ENCODE measurements at regions not wholly inside any gene's neighbourhood (a gene's known extent, or its start where the extent isn't known, plus 50 kb on each side); places are given as distances from the start of the nearest gene placed in this dataset.

DNA sequence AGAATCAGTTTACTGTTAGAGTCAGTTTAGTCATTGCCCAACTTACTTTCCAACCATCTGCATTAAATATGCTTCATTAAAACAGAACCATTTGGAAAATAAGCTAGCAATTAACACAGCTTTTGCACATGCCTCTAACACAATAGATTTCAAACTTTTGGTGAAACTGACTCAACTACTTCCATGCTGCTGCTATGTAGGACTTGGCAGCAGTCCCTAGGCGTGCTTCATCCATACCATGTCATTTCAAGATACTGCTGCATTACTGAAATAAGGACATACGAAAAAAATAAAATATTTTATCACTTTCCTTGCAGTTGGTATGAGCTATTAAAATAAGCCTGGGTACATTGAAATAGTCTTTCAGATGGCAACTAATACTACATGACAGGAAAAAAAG, 65.5 kb upstream of the SOX6 start:
- DNase-seq: no peak
- Histone ChIP-seq H3K4me3 (no peak overlapping the region), H3K36me3 (no peaks in the 10 kb centered on the region), H3K27me3 (replicated peaks in 1 of 7) (no peaks in the 10 kb centered on the region), H3K27ac (no peak overlapping the region), H3K9me3 (peaks cover 0 to 19% (median 10%) of the 10 kb centered on the region in 8 donors), H3K4me1 (no peaks in the 10 kb centered on the region)
- intact Hi-C loops (cut with DNase I; ENCODE audit: low total_unique reads): no loop called here
- TF ChIP-seq POLR2AphosphoS5 (IDR thresholded peaks at IDR 0.05) (no peak), POLR2A (IDR thresholded peaks at IDR 0.05) (no peak)
- TF ChIP-seq, protein P1, sequence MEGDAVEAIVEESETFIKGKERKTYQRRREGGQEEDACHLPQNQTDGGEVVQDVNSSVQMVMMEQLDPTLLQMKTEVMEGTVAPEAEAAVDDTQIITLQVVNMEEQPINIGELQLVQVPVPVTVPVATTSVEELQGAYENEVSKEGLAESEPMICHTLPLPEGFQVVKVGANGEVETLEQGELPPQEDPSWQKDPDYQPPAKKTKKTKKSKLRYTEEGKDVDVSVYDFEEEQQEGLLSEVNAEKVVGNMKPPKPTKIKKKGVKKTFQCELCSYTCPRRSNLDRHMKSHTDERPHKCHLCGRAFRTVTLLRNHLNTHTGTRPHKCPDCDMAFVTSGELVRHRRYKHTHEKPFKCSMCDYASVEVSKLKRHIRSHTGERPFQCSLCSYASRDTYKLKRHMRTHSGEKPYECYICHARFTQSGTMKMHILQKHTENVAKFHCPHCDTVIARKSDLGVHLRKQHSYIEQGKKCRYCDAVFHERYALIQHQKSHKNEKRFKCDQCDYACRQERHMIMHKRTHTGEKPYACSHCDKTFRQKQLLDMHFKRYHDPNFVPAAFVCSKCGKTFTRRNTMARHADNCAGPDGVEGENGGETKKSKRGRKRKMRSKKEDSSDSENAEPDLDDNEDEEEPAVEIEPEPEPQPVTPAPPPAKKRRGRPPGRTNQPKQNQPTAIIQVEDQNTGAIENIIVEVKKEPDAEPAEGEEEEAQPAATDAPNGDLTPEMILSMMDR (IDR thresholded peaks at IDR 0.05 in 8 of 11, conservative IDR thresholded peaks at IDR 0.05 in 3 of 11): no peak
- 75 to 84% (median 81%) methylated on average over 2 of the region's 2 CpGs for WGBS, 5 donors

DNA sequence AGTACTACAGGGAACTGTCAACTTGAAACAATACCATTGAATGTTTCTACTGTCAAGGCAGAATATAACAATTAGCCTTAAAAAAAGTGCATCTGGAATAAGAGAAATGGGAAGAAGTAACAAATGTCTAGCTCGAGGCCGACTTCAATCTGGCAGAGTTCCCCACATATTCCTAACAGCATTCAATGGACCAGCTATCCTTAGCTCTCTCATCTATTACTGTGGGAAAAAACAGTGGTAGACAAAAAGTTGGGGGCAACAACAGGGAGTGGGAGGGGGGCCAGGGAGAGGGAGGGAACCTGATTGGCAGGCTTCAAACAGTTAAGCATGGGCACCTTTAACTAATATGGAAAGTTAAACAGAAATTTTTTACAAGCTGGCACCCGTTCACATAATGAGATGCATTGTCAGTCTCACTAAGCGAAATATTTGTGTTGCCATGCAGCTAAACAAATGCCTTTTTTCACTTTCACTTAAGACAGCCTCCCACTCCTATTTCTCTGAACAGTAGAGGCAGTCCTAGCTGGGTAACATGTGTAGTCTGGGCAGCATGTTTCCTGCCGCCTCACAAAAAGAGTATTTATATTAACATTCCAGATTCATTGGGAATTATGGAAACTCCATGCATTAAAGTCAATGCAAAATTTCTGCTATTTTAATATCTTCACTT, 62.2 kb upstream of the SOX6 start:
- WGBS, 5 donors: 73 to 84% (median 77%) methylated on average over 5 of the region's 5 CpGs
- Histone ChIP-seq H3K27me3 (replicated peaks in 1 of 7) (no peaks in the 10 kb centered on the region), H3K4me1 (no peaks in the 10 kb centered on the region), H3K36me3 (no peaks in the 10 kb centered on the region), H3K4me3 (no peak overlapping the region), H3K9me3 (no peaks in the 10 kb centered on the region), H3K27ac (no peak overlapping the region)
- intact Hi-C loops (cut with DNase I; ENCODE audit: low total_unique reads): no loop called here
- DNase-seq: no peak
- TF ChIP-seq, protein P1 (IDR thresholded peaks at IDR 0.05 in 8 of 11, conservative IDR thresholded peaks at IDR 0.05 in 3 of 11): no peak
- TF ChIP-seq POLR2A (IDR thresholded peaks at IDR 0.05) (no peak), POLR2AphosphoS5 (IDR thresholded peaks at IDR 0.05) (no peak)

DNA sequence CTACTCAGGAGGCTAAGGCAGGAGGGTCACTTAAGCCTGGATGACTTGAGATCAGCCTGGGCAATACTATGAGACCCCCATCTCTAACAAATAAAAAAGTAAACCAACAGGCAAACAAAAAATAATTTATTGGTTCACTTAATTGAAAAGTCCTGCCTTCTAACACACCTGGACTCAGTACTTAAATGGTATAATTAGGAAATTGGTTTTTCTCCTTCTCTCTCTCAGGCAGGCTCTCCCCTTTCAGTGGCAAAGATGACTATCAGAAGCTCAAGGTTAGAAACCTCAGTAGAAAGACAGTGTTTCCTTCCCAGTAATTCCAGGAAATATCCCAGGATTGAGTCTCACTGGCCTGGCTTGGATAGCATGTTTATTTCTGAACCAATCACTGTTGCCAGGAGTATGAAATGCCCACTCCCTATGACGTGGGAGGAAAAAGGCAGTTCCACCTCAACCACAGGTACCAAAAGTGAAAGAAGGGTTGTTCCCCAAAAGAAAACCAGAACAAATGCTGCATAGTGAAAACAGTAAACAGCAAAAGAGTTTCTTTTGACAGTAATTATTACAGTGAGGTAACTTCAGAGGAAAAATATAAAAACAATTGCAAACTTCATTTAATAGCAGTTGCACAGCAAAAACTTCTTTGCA, 56.3 kb upstream of the SOX6 start:
- no peak overlapping the region for H3K4me3 ChIP-seq
- intact Hi-C loops (cut with DNase I; ENCODE audit: low total_unique reads): no loop called here
- no peaks in the 10 kb centered on the region for H3K27me3 ChIP-seq (replicated peaks in 1 of 7)
- whole genome bisulfite sequencing, 5 donors: 29 to 53% (median 46%) methylated on average over 1 of the region's 1 CpG
- H3K9me3 ChIP-seq: no peaks in the 10 kb centered on the region
- H3K4me1 ChIP-seq: no peaks in the 10 kb centered on the region
- no peak for DNase-seq
- no peak overlapping the region for H3K27ac ChIP-seq
- H3K36me3 ChIP-seq: no peaks in the 10 kb centered on the region
- no peak for TF ChIP-seq POLR2A (IDR thresholded peaks at IDR 0.05)
- TF ChIP-seq, protein P1 (IDR thresholded peaks at IDR 0.05 in 8 of 11, conservative IDR thresholded peaks at IDR 0.05 in 3 of 11): no peak
- no peak for TF ChIP-seq POLR2AphosphoS5 (IDR thresholded peaks at IDR 0.05)

DNA sequence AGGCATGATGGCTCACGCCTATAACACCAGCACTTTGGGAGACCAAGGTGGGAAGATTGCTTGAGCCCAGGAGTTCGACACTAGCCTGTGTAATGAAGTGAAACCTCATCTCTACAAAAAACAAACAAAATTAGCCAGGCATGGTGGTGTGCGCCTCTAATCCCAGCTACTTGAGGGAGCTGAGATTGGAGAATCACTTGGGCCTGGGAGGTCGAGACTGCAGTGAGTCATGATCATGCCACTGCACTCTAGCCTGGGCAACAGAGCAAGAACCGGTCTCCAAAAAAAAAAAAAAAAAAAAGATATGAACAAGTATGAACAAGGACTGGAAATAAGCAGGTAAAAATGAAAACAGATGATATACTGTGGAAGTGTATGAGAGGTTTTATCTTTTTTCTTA, 54.1 kb upstream of the SOX6 start:
- 77 to 93% (median 89%) methylated on average over 5 of the region's 5 CpGs for WGBS, 5 donors
- TF ChIP-seq POLR2AphosphoS5 (IDR thresholded peaks at IDR 0.05) (no peak), POLR2A (IDR thresholded peaks at IDR 0.05) (no peak)
- TF ChIP-seq, protein P1 (IDR thresholded peaks at IDR 0.05 in 8 of 11, conservative IDR thresholded peaks at IDR 0.05 in 3 of 11): no peak
- no peaks in the 10 kb centered on the region for H3K9me3 ChIP-seq

More for the DNA sequence above, 54.1 kb upstream of the SOX6 start:
- no peaks in the 10 kb centered on the region for H3K4me1 ChIP-seq
- H3K27ac ChIP-seq: no peak overlapping the region
- H3K4me3 ChIP-seq: no peak overlapping the region
- no peaks in the 10 kb centered on the region for H3K36me3 ChIP-seq
- no peaks in the 10 kb centered on the region for H3K27me3 ChIP-seq (replicated peaks in 1 of 7)
- intact Hi-C loops (cut with DNase I; ENCODE audit: low total_unique reads): no loop called here
- no peak for DNase-seq

Data from spleen (tissue), 11 donors.